ENCODE measurements at regions not wholly inside any gene's neighbourhood (a gene's known extent, or its start where the extent isn't known, plus 50 kb on each side); places are given as distances from the start of the nearest gene placed in this dataset.

DNA sequence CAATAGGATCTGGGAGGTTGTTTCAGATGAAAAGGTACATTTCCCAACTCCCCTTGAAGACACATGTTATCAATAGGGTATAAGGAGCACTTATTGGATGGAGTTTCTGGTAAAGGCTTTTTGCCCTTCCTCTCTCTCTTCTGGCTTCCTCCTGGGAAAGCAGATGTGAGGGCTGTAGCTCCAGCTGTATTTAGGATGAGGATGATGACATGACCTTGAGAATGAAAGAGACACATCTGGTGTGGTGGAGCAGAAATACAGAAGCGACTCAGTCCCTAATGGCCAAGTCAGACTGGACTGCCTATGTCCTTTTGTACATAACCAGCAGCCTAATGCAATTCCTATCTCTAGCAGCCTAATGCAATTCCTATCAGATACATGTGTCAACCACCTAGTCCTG, 100.9 kb upstream of the NXPH2 start:
- POLR2A ChIA-PET, result no interaction called here
- TF ChIP-seq GLI4 (tag by site-specific recombination; IDR thresholded peaks at IDR 0.05) (no peak), ZNF366 (tag by site-specific recombination; conservative IDR thresholded peaks at IDR 0.05) (no peak), ZFP37 (tag by site-specific recombination; IDR thresholded peaks at IDR 0.05) (no peak), ZNF394 (tag by site-specific recombination; IDR thresholded peaks at IDR 0.05; ENCODE audit: borderline replicate concordance) (no peak), ZNF121 (tag by site-specific recombination; IDR thresholded peaks at IDR 0.05) (no peak), ZNF561 (tag by site-specific recombination; IDR thresholded peaks at IDR 0.05; ENCODE audit: borderline replicate concordance) (no peak), KLF9 (tag by site-specific recombination; IDR thresholded peaks at IDR 0.05; ENCODE audit: low read depth) (no peak), ZNF404 (tag by site-specific recombination; IDR thresholded peaks at IDR 0.05) (no peak), ZBTB21 (tag by site-specific recombination; IDR thresholded peaks at IDR 0.05) (no peak), BCL11B (tag by site-specific recombination; IDR thresholded peaks at IDR 0.05; ENCODE audit: low read depth) (no peak), GLIS2 (tag by site-specific recombination; IDR thresholded peaks at IDR 0.05) (no peak), MEIS1 (CRISPR knock-in tag; IDR thresholded peaks at IDR 0.05; ENCODE audit: borderline replicate concordance) (no peak), KLF10 (tag by site-specific recombination; IDR thresholded peaks at IDR 0.05) (no peak), ZNF433 (tag by site-specific recombination; IDR thresholded peaks at IDR 0.05; ENCODE audit: low read depth) (no peak), ZNF521 (tag by site-specific recombination; IDR thresholded peaks at IDR 0.05) (no peak)
- TF ChIP-seq, protein P1, sequence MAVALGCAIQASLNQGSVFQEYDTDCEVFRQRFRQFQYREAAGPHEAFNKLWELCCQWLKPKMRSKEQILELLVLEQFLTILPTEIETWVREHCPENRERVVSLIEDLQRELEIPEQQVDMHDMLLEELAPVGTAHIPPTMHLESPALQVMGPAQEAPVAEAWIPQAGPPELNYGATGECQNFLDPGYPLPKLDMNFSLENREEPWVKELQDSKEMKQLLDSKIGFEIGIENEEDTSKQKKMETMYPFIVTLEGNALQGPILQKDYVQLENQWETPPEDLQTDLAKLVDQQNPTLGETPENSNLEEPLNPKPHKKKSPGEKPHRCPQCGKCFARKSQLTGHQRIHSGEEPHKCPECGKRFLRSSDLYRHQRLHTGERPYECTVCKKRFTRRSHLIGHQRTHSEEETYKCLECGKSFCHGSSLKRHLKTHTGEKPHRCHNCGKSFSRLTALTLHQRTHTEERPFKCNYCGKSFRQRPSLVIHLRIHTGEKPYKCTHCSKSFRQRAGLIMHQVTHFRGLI (tag by site-specific recombination; IDR thresholded peaks at IDR 0.05), result no peak
- TF ChIP-seq, protein P2, sequence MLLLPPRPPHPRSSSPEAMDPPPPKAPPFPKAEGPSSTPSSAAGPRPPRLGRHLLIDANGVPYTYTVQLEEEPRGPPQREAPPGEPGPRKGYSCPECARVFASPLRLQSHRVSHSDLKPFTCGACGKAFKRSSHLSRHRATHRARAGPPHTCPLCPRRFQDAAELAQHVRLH (tag by site-specific recombination; IDR thresholded peaks at IDR 0.05), result no peak
- TF ChIP-seq, protein P3, sequence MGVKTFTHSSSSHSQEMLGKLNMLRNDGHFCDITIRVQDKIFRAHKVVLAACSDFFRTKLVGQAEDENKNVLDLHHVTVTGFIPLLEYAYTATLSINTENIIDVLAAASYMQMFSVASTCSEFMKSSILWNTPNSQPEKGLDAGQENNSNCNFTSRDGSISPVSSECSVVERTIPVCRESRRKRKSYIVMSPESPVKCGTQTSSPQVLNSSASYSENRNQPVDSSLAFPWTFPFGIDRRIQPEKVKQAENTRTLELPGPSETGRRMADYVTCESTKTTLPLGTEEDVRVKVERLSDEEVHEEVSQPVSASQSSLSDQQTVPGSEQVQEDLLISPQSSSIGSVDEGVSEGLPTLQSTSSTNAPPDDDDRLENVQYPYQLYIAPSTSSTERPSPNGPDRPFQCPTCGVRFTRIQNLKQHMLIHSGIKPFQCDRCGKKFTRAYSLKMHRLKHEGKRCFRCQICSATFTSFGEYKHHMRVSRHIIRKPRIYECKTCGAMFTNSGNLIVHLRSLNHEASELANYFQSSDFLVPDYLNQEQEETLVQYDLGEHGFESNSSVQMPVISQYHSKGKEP (tag by site-specific recombination; IDR thresholded peaks at IDR 0.05), result no peak
- TF ChIP-seq, protein P4, sequence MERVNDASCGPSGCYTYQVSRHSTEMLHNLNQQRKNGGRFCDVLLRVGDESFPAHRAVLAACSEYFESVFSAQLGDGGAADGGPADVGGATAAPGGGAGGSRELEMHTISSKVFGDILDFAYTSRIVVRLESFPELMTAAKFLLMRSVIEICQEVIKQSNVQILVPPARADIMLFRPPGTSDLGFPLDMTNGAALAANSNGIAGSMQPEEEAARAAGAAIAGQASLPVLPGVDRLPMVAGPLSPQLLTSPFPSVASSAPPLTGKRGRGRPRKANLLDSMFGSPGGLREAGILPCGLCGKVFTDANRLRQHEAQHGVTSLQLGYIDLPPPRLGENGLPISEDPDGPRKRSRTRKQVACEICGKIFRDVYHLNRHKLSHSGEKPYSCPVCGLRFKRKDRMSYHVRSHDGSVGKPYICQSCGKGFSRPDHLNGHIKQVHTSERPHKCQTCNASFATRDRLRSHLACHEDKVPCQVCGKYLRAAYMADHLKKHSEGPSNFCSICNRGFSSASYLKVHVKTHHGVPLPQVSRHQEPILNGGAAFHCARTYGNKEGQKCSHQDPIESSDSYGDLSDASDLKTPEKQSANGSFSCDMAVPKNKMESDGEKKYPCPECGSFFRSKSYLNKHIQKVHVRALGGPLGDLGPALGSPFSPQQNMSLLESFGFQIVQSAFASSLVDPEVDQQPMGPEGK (tag by site-specific recombination; IDR thresholded peaks at IDR 0.05), result no peak

DNA sequence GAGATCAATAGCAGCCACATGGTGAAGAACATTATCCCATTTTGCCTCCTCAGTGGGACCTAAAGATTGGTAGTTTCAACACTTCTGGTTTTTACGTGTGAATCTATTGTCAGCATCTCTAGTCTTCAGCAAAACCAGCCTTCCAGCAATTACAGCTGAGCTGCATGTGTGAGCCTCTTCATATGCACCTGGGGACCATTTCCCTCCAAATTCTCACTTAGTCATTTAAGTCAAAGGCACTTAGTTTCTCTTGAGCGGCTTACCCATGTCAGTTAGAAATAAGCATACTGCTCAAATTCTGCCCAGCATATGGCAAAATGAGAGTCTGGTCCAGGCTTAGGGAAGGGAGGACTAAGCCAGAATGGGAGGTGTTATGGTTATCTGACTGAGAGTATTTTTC, 99.7 kb upstream of the NXPH2 start:
- CTCF ChIA-PET, result no interaction called here
- Histone ChIP-seq H3K36me3 (ENCODE audit: control insufficient read depth in 2 of 2, insufficient read depth in 1 of 2, low read length in 2 of 2) (no peaks in the 10 kb centered on the region), H3K27ac (ENCODE audit: extremely low read depth, low read depth, low read length) (no peak overlapping the region)

More for the DNA sequence above, 100.9 kb upstream of the NXPH2 start:
- Histone ChIP-seq H3K9me3 (ENCODE audit: control insufficient read depth, insufficient read depth, low read depth, low read length) (no peaks in the 10 kb centered on the region), H3K4me3 (ENCODE audit: low read depth, low read length) (no peak overlapping the region), H3K27ac (ENCODE audit: extremely low read depth, low read depth, low read length) (no peak overlapping the region), H3K36me3 (ENCODE audit: control insufficient read depth in 2 of 2, insufficient read depth in 1 of 2, low read length in 2 of 2) (no peaks in the 10 kb centered on the region), H3K4me1 (ENCODE audit: control insufficient read depth, insufficient read depth, low read length) (no peaks in the 10 kb centered on the region)
- CTCF ChIA-PET, result no interaction called here

More for the DNA sequence above, 99.7 kb upstream of the NXPH2 start:
- H3K9me3 ChIP-seq (ENCODE audit: control insufficient read depth, insufficient read depth, low read depth, low read length), result no peaks in the 10 kb centered on the region
- no peaks in the 10 kb centered on the region for H3K4me1 ChIP-seq (ENCODE audit: control insufficient read depth, insufficient read depth, low read length)
- no peak overlapping the region for H3K4me3 ChIP-seq (ENCODE audit: low read depth, low read length)
- POLR2A ChIA-PET, result no interaction called here
- no peak for TF ChIP-seq REPIN1 (tag by site-specific recombination; IDR thresholded peaks at IDR 0.05; ENCODE audit: low read depth)
- TF ChIP-seq ZNF416 (tag by site-specific recombination; IDR thresholded peaks at IDR 0.05), result no peak
- TF ChIP-seq TCF7L2 (IDR thresholded peaks at IDR 0.05; ENCODE audit: borderline replicate concordance, low read depth, low read length), result no peak
- TF ChIP-seq ZNF510 (tag by site-specific recombination; IDR thresholded peaks at IDR 0.05; ENCODE audit: insufficient replicate concordance), result no peak
- no peak for TF ChIP-seq ZFP37 (tag by site-specific recombination; IDR thresholded peaks at IDR 0.05)
- no peak for TF ChIP-seq ZNF514 (tag by site-specific recombination; IDR thresholded peaks at IDR 0.05)
- no peak for TF ChIP-seq ZNF174 (tag by site-specific recombination; IDR thresholded peaks at IDR 0.05)
- TF ChIP-seq, protein P5, sequence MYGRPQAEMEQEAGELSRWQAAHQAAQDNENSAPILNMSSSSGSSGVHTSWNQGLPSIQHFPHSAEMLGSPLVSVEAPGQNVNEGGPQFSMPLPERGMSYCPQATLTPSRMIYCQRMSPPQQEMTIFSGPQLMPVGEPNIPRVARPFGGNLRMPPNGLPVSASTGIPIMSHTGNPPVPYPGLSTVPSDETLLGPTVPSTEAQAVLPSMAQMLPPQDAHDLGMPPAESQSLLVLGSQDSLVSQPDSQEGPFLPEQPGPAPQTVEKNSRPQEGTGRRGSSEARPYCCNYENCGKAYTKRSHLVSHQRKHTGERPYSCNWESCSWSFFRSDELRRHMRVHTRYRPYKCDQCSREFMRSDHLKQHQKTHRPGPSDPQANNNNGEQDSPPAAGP (tag by site-specific recombination; IDR thresholded peaks at IDR 0.05), result no peak
- TF ChIP-seq ZNF10 (tag by site-specific recombination; IDR thresholded peaks at IDR 0.05), result no peak
- TF ChIP-seq, protein P6, sequence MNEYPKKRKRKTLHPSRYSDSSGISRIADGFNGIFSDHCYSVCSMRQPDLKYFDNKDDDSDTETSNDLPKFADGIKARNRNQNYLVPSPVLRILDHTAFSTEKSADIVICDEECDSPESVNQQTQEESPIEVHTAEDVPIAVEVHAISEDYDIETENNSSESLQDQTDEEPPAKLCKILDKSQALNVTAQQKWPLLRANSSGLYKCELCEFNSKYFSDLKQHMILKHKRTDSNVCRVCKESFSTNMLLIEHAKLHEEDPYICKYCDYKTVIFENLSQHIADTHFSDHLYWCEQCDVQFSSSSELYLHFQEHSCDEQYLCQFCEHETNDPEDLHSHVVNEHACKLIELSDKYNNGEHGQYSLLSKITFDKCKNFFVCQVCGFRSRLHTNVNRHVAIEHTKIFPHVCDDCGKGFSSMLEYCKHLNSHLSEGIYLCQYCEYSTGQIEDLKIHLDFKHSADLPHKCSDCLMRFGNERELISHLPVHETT (tag by site-specific recombination; IDR thresholded peaks at IDR 0.05), result no peak
- TF ChIP-seq ZNF19 (tag by site-specific recombination; IDR thresholded peaks at IDR 0.05; ENCODE audit: low read depth), result no peak
